Gastrocnemius medialis (tissue), 4 donors: ENCODE measurements at regions not wholly inside any gene's neighbourhood (a gene's known extent, or its start where the extent isn't known, plus 50 kb on each side); places are given as distances from the start of the nearest gene placed in this dataset.

Experiments used
- POLR2A ChIP-seq, 2 donors: fragments of 450-650 bp; IDR thresholded peaks; one replicate each; pipeline ENCODE4 v1.6.1; 2017; ENCODE audit warnings: antibody characterized with exemption in 2 of 2, mild to moderate bottlenecking in 2 of 2, moderate library complexity in 2 of 2
- TF ChIP-seq, protein P1 (sequence below), 5 experiments: fragments of 450-650 bp in 3 of 5; fragments of 200-600 bp in 2 of 5; sonication (generic) in 2 of 5; IDR thresholded peaks in 4 of 5; conservative IDR thresholded peaks in 1 of 5; 1 replicate in 4 of 5; 2 replicates in 1 of 5; pipeline ENCODE4 v1.5.1; 2016 to 2019; ENCODE audit warnings: antibody characterized with exemption in 5 of 5, mild to moderate bottlenecking in 3 of 5, moderate library complexity in 3 of 5

DNA sequence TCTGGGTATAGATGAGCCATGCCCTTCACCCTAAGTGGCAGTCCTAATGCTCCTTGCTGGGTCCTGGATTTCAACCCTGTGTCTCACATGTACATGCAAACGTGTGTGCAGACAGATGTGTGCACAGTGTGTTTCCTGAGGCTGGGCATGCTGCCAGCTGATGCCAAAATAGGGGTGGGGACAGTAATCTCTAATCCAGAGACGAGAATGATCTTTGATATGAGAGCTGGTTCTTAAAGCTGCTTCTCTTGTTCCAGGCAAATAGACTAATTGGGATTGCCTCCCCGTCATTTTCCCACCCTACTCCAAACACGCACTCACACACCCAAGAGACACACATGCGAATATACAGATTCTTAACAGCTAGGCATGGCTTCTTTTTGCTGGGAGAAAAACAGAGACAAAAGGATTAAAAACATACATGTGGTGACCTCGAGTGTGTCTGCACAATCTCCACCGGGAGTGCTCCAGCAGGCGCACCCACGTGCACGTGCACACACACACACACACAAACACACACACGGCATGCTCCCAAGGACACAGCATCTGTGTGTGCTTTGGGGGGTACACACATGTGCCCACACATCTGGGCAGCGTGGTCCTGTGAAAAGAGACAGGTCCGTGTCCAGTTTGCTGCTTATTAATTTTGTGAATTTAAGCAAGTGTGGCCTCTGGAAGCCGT, 102.1 kb upstream of the ZBTB40 start:
- TF ChIP-seq, protein P1, sequence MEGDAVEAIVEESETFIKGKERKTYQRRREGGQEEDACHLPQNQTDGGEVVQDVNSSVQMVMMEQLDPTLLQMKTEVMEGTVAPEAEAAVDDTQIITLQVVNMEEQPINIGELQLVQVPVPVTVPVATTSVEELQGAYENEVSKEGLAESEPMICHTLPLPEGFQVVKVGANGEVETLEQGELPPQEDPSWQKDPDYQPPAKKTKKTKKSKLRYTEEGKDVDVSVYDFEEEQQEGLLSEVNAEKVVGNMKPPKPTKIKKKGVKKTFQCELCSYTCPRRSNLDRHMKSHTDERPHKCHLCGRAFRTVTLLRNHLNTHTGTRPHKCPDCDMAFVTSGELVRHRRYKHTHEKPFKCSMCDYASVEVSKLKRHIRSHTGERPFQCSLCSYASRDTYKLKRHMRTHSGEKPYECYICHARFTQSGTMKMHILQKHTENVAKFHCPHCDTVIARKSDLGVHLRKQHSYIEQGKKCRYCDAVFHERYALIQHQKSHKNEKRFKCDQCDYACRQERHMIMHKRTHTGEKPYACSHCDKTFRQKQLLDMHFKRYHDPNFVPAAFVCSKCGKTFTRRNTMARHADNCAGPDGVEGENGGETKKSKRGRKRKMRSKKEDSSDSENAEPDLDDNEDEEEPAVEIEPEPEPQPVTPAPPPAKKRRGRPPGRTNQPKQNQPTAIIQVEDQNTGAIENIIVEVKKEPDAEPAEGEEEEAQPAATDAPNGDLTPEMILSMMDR (IDR thresholded peaks at IDR 0.05 in 4 of 5, conservative IDR thresholded peaks at IDR 0.05 in 1 of 5): no peak
- TF ChIP-seq POLR2A (IDR thresholded peaks at IDR 0.05): no peak
